LNCAP (cell line): ENCODE measurements at regions not wholly inside any gene's neighbourhood (a gene's known extent, or its start where the extent isn't known, plus 50 kb on each side); places are given as distances from the start of the nearest gene placed in this dataset.

Experiments used
- TF ChIP-seq, protein P1 (sequence below): fragments of 450-650 bp; IDR thresholded peaks from 2 replicates; pipeline ENCODE4 v1.5.1; 2017; ENCODE audit warnings: mild to moderate bottlenecking

- TF ChIP-seq, protein P1, sequence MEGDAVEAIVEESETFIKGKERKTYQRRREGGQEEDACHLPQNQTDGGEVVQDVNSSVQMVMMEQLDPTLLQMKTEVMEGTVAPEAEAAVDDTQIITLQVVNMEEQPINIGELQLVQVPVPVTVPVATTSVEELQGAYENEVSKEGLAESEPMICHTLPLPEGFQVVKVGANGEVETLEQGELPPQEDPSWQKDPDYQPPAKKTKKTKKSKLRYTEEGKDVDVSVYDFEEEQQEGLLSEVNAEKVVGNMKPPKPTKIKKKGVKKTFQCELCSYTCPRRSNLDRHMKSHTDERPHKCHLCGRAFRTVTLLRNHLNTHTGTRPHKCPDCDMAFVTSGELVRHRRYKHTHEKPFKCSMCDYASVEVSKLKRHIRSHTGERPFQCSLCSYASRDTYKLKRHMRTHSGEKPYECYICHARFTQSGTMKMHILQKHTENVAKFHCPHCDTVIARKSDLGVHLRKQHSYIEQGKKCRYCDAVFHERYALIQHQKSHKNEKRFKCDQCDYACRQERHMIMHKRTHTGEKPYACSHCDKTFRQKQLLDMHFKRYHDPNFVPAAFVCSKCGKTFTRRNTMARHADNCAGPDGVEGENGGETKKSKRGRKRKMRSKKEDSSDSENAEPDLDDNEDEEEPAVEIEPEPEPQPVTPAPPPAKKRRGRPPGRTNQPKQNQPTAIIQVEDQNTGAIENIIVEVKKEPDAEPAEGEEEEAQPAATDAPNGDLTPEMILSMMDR: no peak
These were observed 138.2 kb downstream of the SNX18 start for GRCh38 chr5:54655761-54656160.

DNA sequence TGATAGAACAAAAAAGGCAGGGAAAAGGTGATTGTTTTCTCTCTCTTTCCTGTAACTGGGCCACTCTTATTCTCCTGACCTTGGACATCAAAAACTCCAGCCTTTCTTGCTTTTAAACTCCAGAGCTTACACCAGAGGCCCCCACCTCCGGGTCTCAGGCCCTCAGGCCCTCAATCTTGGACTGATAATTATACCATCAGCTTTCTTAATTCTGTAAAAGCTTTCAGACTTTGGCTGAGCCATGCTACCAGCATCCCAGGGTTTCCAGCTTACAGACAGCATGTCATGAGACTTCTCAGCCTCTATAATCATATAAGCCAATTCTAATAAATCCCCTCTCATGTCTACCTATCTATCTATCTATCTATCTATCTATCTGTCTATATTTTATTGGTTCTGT, 137.7 kb downstream of the SNX18 start:
- TF ChIP-seq, protein P1: no peak

DNA sequence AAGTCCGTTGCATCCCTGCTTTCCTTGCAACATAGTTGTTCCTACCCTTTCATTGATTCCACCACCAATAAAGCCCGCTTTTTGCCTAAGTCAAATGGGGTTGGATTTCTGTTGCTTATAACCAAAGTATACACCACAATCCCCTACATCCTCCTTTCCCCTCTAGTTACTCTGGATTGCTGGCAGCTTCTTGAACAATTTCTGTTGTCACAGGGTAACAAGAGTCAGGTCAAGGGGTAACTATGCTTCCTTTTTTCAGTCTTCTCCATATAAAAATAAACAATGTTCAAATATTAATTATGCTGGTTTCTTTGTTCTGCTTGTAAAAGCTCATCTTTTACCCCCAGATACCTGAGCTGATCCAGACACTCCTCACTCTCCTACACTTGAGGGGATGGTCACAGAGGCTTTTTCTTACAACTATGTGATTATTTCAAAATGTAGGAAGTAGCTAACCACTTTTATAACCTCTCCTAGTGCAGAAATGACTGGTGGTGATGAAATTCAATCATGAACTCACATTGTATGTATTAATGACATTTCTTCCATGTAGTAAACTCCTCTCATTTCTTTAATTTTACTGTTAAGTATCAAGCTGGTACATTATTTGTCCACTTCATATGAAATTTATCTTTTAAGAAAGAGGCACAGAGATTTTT, 136.5 kb downstream of the SNX18 start:
- TF ChIP-seq, protein P1: no peak

GRCh38 chr5:54651482-54652076, 134.0 kb downstream of the SNX18 start:
- TF ChIP-seq, protein P1: no peak

DNA sequence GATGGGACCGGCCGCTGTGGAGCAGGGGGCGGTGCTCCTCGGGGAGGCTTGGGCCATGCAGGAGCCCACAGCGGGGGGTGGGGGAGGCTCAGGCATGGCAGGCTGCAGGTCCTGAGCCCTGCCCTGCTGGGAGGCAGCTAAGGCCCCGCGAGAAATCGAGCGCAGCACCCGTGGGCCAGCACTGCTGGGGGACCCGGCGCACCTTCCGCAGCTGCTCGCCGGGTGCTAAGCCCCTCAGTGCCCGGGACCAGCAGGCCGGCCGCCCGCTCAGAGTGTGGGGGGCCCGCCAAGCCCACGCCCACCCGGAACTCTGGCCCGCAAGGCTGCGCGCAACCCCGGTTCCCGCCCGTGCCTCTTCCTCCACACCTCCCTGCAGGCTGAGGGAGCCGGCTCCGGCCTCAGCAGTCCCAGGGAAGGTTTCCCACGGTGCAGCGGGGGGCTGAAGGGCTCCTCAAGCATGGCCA, 131.5 kb downstream of the SNX18 start:
- TF ChIP-seq, protein P1: no peak

GRCh38 chr5:54646356-54647101, 129.0 kb downstream of the SNX18 start:
- TF ChIP-seq, protein P1: no peak

- TF ChIP-seq, protein P1: no peak
These were observed 128.4 kb downstream of the SNX18 start for GRCh38 chr5:54645882-54646355.
